GM12878 (cell line): ENCODE measurements at regions not wholly inside any gene's neighbourhood (a gene's known extent, or its start where the extent isn't known, plus 50 kb on each side); places are given as distances from the start of the nearest gene placed in this dataset.

ENCODE experiments used
- ASH2L ChIP-seq: fragments of 300-600, 200-600 bp; sonication (generic); IDR thresholded peaks from 2 replicates; pipeline ENCODE4 v1.6.1; 2017; ENCODE audit warnings: low read depth, mild to moderate bottlenecking, borderline replicate concordance
- BHLHE40 ChIP-seq, 2 experiments: fragments of 450-650 bp in 1 of 2; IDR thresholded peaks; 2 replicates each; pipeline ENCODE4 v1.6.1; 2011 to 2017; ENCODE audit warnings: low read depth in 2 of 2, borderline replicate concordance in 1 of 2, improper control_type of control experiment in 1 of 2, low read length in 1 of 2, mild to moderate bottlenecking in 1 of 2
- EP300 ChIP-seq, 2 experiments: fragments of 150-350 bp in 1 of 2; IDR thresholded peaks; 2 replicates each; pipeline ENCODE4 v1.6.1; 2011 to 2012; ENCODE audit warnings: low read depth in 2 of 2, low read length in 2 of 2, borderline replicate concordance in 1 of 2, improper control_type of control experiment in 1 of 2, inconsistent platforms in 1 of 2; ENCODE audit not compliant: control insufficient read depth in 1 of 2
- MXI1 ChIP-seq: fragments of 150-350 bp; IDR thresholded peaks from 2 replicates; pipeline ENCODE4 v1.6.1; 2011; ENCODE audit warnings: low read depth, mild to moderate bottlenecking, inconsistent platforms, low read length, improper control_type of control experiment
- PML ChIP-seq: IDR thresholded peaks from 2 replicates; pipeline ENCODE4 v1.6.1; 2012; ENCODE audit warnings: low read length, inconsistent platforms
- RAD21 ChIP-seq: IDR thresholded peaks from 2 replicates; pipeline ENCODE4 v1.6.1; 2011; ENCODE audit warnings: mild to moderate bottlenecking, low read depth, low read length, moderate library complexity; ENCODE audit not compliant: insufficient read depth
- SP1 ChIP-seq: IDR thresholded peaks from one replicate; pipeline ENCODE4 v1.6.1; 2011; ENCODE audit warnings: low read depth, low read length
- SUPT20H ChIP-seq: IDR thresholded peaks from 2 replicates; pipeline ENCODE4 v1.6.1; 2011; ENCODE audit warnings: low read depth, mild to moderate bottlenecking, low read length, moderate library complexity, borderline replicate concordance; ENCODE audit not compliant: control insufficient read depth
- TCF12 ChIP-seq: IDR thresholded peaks from 2 replicates; pipeline ENCODE4 v1.6.1; 2011; ENCODE audit warnings: low read depth, mild to moderate bottlenecking, low read length
- TF ChIP-seq, protein P1 (sequence below), 3 experiments: IDR thresholded peaks in 2 of 3; conservative IDR thresholded peaks in 1 of 3; 2 replicates each; pipeline ENCODE4 v1.5.1; 2011; ENCODE audit warnings: low read depth in 3 of 3, low read length in 3 of 3, mild to moderate bottlenecking in 3 of 3, control low read depth in 2 of 3, moderate library complexity in 2 of 3, inconsistent platforms in 1 of 3, mixed read lengths in 1 of 3; ENCODE audit not compliant: control insufficient read depth in 2 of 3, insufficient read depth in 1 of 3; ENCODE audit errors: extremely low read depth in 1 of 3
- TF ChIP-seq, protein P2 (sequence below): fragments of 450-650 bp; IDR thresholded peaks from 2 replicates; pipeline ENCODE4 v1.6.1; 2014; ENCODE audit warnings: mild to moderate bottlenecking

DNA sequence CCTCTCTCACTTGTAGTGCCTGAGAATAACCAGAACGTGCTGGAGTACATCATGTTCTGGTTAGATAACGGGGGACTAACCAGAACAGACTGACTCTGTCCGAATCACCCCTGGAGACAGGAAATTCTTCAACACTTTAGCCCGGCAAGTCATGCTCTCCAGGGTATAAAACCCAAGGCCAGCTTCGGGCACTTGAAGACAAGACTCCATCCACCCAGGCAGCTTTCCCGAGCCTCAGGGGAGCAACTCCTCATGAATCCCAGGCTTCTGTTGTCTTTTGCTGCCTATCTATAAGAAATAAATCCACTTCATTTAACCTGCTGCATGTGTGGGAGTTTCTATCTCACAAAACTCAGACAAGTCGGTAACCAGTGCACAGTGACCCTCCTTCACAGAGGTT, 99.6 kb downstream of the KCNF1 start:
- TF ChIP-seq RAD21 (no peak), BHLHE40 (IDR thresholded peaks at IDR 0.05; ENCODE audit: borderline replicate concordance in 1 of 2, low read depth in 2 of 2, low read length in 1 of 2) (no peak), TCF12 (no peak), ASH2L (no peak), EP300 (IDR thresholded peaks at IDR 0.05; ENCODE audit: borderline replicate concordance in 1 of 2, control insufficient read depth in 1 of 2, low read depth in 2 of 2, low read length in 2 of 2) (no peak), SUPT20H (no peak), MXI1 (no peak), SP1 (no peak), PML (no peak)
- TF ChIP-seq, protein P1, sequence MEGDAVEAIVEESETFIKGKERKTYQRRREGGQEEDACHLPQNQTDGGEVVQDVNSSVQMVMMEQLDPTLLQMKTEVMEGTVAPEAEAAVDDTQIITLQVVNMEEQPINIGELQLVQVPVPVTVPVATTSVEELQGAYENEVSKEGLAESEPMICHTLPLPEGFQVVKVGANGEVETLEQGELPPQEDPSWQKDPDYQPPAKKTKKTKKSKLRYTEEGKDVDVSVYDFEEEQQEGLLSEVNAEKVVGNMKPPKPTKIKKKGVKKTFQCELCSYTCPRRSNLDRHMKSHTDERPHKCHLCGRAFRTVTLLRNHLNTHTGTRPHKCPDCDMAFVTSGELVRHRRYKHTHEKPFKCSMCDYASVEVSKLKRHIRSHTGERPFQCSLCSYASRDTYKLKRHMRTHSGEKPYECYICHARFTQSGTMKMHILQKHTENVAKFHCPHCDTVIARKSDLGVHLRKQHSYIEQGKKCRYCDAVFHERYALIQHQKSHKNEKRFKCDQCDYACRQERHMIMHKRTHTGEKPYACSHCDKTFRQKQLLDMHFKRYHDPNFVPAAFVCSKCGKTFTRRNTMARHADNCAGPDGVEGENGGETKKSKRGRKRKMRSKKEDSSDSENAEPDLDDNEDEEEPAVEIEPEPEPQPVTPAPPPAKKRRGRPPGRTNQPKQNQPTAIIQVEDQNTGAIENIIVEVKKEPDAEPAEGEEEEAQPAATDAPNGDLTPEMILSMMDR (IDR thresholded peaks at IDR 0.05 in 2 of 3, conservative IDR thresholded peaks at IDR 0.05 in 1 of 3; ENCODE audit: control insufficient read depth in 2 of 3, extremely low read depth in 1 of 3, insufficient read depth in 1 of 3, low read depth in 3 of 3, low read length in 3 of 3) = no peak
- TF ChIP-seq, protein P2, sequence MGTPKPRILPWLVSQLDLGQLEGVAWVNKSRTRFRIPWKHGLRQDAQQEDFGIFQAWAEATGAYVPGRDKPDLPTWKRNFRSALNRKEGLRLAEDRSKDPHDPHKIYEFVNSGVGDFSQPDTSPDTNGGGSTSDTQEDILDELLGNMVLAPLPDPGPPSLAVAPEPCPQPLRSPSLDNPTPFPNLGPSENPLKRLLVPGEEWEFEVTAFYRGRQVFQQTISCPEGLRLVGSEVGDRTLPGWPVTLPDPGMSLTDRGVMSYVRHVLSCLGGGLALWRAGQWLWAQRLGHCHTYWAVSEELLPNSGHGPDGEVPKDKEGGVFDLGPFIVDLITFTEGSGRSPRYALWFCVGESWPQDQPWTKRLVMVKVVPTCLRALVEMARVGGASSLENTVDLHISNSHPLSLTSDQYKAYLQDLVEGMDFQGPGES = no peak
